ENCODE measurements at regions not wholly inside any gene's neighbourhood (a gene's known extent, or its start where the extent isn't known, plus 50 kb on each side); places are given as distances from the start of the nearest gene placed in this dataset.
"Not testable (repeated sequence)": the region's sequence is repeated elsewhere in the genome, so short reads cannot be mapped to it uniquely, and the experiment has no call there.

DNA sequence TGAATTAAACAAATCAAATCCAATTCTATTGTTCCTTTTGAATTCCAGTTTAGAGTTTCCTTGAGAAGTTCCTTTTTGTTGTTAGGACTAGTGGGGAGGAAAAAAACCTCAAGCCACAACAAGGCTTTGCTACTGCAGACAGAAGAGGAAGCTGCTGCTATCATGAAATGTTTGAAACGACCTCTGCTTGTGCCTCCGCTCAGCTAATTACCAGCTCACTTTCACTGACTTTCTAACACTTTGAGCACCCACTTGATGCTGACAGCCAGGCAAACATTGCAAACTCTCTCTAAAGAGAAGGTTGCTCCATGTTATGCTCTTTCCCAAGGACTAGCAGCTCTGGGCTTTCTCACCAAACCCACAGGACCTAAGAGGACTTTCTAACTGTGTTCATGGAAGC lies 203.9 kb upstream of the PROX1 start:
- Histone ChIP-seq H3K4me3 (no peak overlapping the region), H3K4me1 (peaks cover 0 to 4% (median 0%) of the 10 kb centered on the region in 4 donors), H3K27me3 (no peaks in the 10 kb centered on the region), H3K27ac (no peak overlapping the region), H3K9me3 (no peaks in the 10 kb centered on the region), H3K36me3 (no peaks in the 10 kb centered on the region)
- 0 to 10% methylated on average over 2 of the region's 2 CpGs for WGBS, 2 donors
- TF ChIP-seq EP300 (IDR thresholded peaks at IDR 0.05) (no peak), POLR2A (IDR thresholded peaks at IDR 0.05) (no peak), CTCF (IDR thresholded peaks at IDR 0.05) (no peak), POLR2AphosphoS5 (IDR thresholded peaks at IDR 0.05) (no peak)
- peak in 1 of 2 donors; percentile 40 for DNase-seq
- ATAC-seq (ENCODE audit: low FRiP score in 2 of 2) = no peak

DNA sequence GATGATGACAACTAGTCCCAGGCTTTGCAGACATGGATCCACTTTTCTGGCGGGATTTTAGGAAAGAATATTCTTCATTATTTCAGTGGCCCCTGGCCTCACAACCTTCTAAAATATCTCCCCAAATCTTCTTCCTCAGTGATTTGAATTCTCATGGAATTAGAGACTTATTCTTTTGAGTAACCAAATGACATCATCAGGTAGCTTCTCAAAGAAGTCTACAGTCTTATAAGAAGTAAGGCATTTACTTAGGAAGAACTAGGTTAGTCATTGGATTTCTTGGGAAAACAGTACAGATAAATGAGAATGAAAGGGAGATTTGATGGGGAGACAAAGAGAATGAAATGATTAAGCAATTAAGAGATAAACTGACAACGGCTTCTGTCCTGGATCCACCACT lies 201.1 kb upstream of the PROX1 start:
- Histone ChIP-seq H3K9me3 (no peaks in the 10 kb centered on the region), H3K36me3 (no peaks in the 10 kb centered on the region), H3K4me1 (no peaks in the 10 kb centered on the region), H3K27me3 (no peaks in the 10 kb centered on the region), H3K27ac (no peak overlapping the region), H3K4me3 (no peak overlapping the region)
- WGBS, 2 donors = 90 to 96% methylated on average over 2 of the region's 2 CpGs
- DNase-seq = no peak
- no peak for ATAC-seq (ENCODE audit: low FRiP score in 2 of 2)
- TF ChIP-seq CTCF (IDR thresholded peaks at IDR 0.05) = no peak
- no peak for TF ChIP-seq EP300 (IDR thresholded peaks at IDR 0.05)

GRCh38 chr1:213790565-213790964 lies 197.2 kb upstream of the PROX1 start:
- no peaks in the 10 kb centered on the region for H3K9me3 ChIP-seq
- DNase-seq (no peak), ATAC-seq (ENCODE audit: low FRiP score in 2 of 2) (no peak)
- WGBS, 2 donors = 81 to 84% methylated on average over 3 of the region's 3 CpGs
- no peaks in the 10 kb centered on the region for H3K27me3 ChIP-seq
- no peak overlapping the region for H3K4me3 ChIP-seq
- TF ChIP-seq POLR2A (IDR thresholded peaks at IDR 0.05) (no peak), CTCF (IDR thresholded peaks at IDR 0.05) (no peak), POLR2AphosphoS5 (IDR thresholded peaks at IDR 0.05) (no peak), EP300 (IDR thresholded peaks at IDR 0.05) (no peak)
- no peaks in the 10 kb centered on the region for H3K36me3 ChIP-seq
- no peaks in the 10 kb centered on the region for H3K4me1 ChIP-seq
- no peak overlapping the region for H3K27ac ChIP-seq

- Histone ChIP-seq H3K9me3 (no peaks in the 10 kb centered on the region), H3K4me1 (no peaks in the 10 kb centered on the region), H3K27ac (no peak overlapping the region), H3K27me3 (no peaks in the 10 kb centered on the region), H3K36me3 (no peaks in the 10 kb centered on the region), H3K4me3 (no peak overlapping the region)
- TF ChIP-seq POLR2A (IDR thresholded peaks at IDR 0.05) = no peak
- TF ChIP-seq CTCF (IDR thresholded peaks at IDR 0.05) = no peak
- TF ChIP-seq POLR2AphosphoS5 (IDR thresholded peaks at IDR 0.05) = no peak
- no peak for TF ChIP-seq EP300 (IDR thresholded peaks at IDR 0.05)
- ATAC-seq (ENCODE audit: low FRiP score in 2 of 2) = no peak
- DNase-seq = no peak
- WGBS, 2 donors = 83 to 87% methylated on average over 13 of the region's 13 CpGs
Observed at GRCh38 chr1:213793482-213794067, 194.2 kb upstream of the PROX1 start.

- Histone ChIP-seq H3K4me3 (no peak overlapping the region), H3K36me3 (no peaks in the 10 kb centered on the region), H3K27me3 (no peaks in the 10 kb centered on the region), H3K27ac (no peak overlapping the region), H3K4me1 (no peaks in the 10 kb centered on the region), H3K9me3 (no peaks in the 10 kb centered on the region)
- TF ChIP-seq POLR2A (IDR thresholded peaks at IDR 0.05) (no peak), POLR2AphosphoS5 (IDR thresholded peaks at IDR 0.05) (no peak), CTCF (IDR thresholded peaks at IDR 0.05) (no peak), EP300 (IDR thresholded peaks at IDR 0.05) (no peak)
- WGBS, 2 donors = 63 to 78% methylated on average over 8 of the region's 8 CpGs
- DNase-seq = no peak
- ATAC-seq (ENCODE audit: low FRiP score in 2 of 2) = no peak
Observed at GRCh38 chr1:213796525-213796924, 191.2 kb upstream of the PROX1 start.

DNA sequence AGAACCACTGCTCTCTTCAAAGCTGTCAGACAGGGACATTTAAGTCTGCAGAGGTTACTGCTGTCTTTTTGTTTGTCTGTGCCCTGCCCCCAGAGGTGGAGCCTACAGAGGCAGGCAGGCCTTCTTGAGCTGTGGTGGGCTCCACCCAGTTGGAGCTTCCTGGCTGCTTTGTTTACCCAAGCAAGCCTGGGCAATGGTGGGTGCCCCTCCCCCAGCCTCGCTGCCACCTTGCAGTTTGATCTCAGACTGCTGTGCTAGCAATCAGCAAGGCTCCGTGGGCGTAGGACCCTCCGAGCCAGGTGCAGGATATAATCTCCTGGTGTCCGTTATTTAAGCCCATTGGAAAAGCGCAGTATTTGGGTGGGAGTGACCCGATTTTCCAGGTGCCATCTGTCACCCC lies 179.5 kb upstream of the PROX1 start:
- not testable (repeated sequence) for ATAC-seq (ENCODE audit: low FRiP score in 2 of 2); H3K27ac ChIP-seq; H3K9me3 ChIP-seq; H3K4me1 ChIP-seq; H3K4me3 ChIP-seq; H3K36me3 ChIP-seq; H3K27me3 ChIP-seq
- WGBS, 2 donors = 89 to 90% methylated on average over 3 to 7 of the region's 7 CpGs
- DNase-seq = peak in 1 of 2 donors; percentile 8
